ENCODE measurements at regions not wholly inside any gene's neighbourhood (a gene's known extent, or its start where the extent isn't known, plus 50 kb on each side); places are given as distances from the start of the nearest gene placed in this dataset.
"Not testable (repeated sequence)": the region's sequence is repeated elsewhere in the genome, so short reads cannot be mapped to it uniquely, and the experiment has no call there.

- DNase-seq = no peak
Observed at GRCh38 chr1:14254251-14254650, 344.2 kb upstream of the KAZN start.

GRCh38 chr1:14255233-14255632 is 343.3 kb upstream of the KAZN start:
- no peak for DNase-seq

GRCh38 chr1:14255711-14256110 is 342.8 kb upstream of the KAZN start:
- no peak for DNase-seq

- peak; percentile 23 to 97 (median 90) for DNase-seq
Observed at GRCh38 chr1:14259191-14259757, 339.2 kb upstream of the KAZN start.

GRCh38 chr1:14260480-14260879 is 338.0 kb upstream of the KAZN start:
- DNase-seq = no peak

GRCh38 chr1:14261395-14261794 is 337.1 kb upstream of the KAZN start:
- DNase-seq = no peak

GRCh38 chr1:14262637-14263036 is 335.8 kb upstream of the KAZN start:
- DNase-seq = no peak

GRCh38 chr1:14263225-14263624 is 335.3 kb upstream of the KAZN start:
- no peak for DNase-seq

- DNase-seq = no peak
Observed at GRCh38 chr1:14263671-14264070, 334.8 kb upstream of the KAZN start.

- no peak for DNase-seq
Observed at GRCh38 chr1:14265495-14265894, 333.0 kb upstream of the KAZN start.

GRCh38 chr1:14267991-14268390 is 330.5 kb upstream of the KAZN start:
- no peak for DNase-seq

- no peak for DNase-seq
Observed at GRCh38 chr1:14270821-14271220, 327.7 kb upstream of the KAZN start.

- DNase-seq = no peak
Observed at GRCh38 chr1:14273811-14274210, 324.7 kb upstream of the KAZN start.

- not testable (repeated sequence) for DNase-seq
Observed at GRCh38 chr1:14279891-14280290, 318.6 kb upstream of the KAZN start.

GRCh38 chr1:14280909-14281308 is 317.6 kb upstream of the KAZN start:
- DNase-seq = no peak

- DNase-seq = no peak
Observed at GRCh38 chr1:14281412-14281811, 317.1 kb upstream of the KAZN start.

GRCh38 chr1:14282707-14283106 is 315.8 kb upstream of the KAZN start:
- no peak for DNase-seq

- peak in 1 of 56 donors; percentile 2 for DNase-seq
Observed at GRCh38 chr1:14285238-14285637, 313.2 kb upstream of the KAZN start.

GRCh38 chr1:14291182-14291581 is 307.3 kb upstream of the KAZN start:
- not testable (repeated sequence) for DNase-seq

GRCh38 chr1:14292520-14292919 is 306.0 kb upstream of the KAZN start:
- DNase-seq = peak in 2 of 56 donors; percentile 4 to 9

GRCh38 chr1:14294006-14294405 is 304.5 kb upstream of the KAZN start:
- DNase-seq = no peak

- DNase-seq = no peak
Observed at GRCh38 chr1:14294860-14295536, 303.5 kb upstream of the KAZN start.

- no peak for DNase-seq
Observed at GRCh38 chr1:14296795-14297194, 301.7 kb upstream of the KAZN start.

GRCh38 chr1:14297356-14297755 is 301.1 kb upstream of the KAZN start:
- no peak for DNase-seq

All from amygdala (tissue), 56 donors.